GM18505 (cell line): ENCODE measurements at regions not wholly inside any gene's neighbourhood (a gene's known extent, or its start where the extent isn't known, plus 50 kb on each side); places are given as distances from the start of the nearest gene placed in this dataset.

Source experiments
- ATAC-seq: cut with Tn5 transposase; IDR thresholded peaks from one replicate; pipeline ENCODE4 v1.9.1; 2021; ENCODE audit not compliant: unreplicated experiment
- POLR2A ChIP-seq: IDR thresholded peaks from 4 replicates; pipeline ENCODE4 v1.6.1; 2011; ENCODE audit warnings: borderline replicate concordance; ENCODE audit not compliant: insufficient read depth, insufficient read length; ENCODE audit errors: extremely low read depth

DNA sequence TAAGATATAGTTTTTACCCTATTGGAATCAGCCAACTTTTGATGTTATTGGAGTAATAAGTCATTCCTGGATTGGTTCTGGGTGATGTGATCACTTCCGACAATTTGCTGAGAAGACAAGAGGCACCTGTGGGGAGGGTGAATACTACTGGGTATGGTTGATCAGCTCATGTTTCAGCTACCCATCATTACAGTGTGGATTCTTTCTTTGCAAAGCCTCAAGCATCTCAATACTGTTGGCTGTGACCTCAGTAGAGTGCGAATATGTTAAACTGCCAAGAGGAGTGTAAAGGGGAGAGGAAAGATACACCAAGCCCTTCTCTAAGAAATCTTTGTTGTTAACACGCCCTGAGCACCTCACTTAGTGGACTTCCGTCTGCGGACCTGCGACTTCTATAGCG lies 317.7 kb downstream of the TDRD15 start:
- TF ChIP-seq POLR2A = no peak
- ATAC-seq = no peak

DNA sequence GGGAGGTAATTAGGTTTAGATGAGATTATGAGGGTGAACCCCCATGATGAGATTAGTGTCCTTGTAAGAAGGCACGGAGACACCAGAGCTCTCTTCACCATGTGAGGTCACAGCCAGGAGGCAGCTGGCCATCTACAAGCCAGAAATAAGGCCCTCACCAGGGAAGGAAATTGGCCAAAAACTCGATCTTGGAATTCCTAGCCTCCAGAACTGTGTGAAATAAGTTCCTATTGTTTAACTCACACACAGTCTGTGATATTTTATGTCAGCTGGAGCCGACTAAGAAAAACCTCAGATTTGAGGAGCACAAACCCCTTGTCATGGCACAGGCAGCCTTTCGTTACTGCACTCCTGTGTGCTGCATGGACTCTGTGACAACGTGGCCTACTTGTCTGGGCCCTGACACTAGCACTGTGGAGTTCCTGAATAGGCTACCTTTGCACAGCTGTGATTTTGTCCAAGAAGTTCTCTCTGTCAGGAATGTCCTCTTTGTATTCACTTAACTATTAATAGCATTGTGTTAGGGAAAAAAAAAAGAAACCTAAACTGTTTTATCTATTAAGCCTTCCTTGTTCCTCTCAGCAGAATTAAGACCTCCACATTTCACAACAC lies 319.8 kb downstream of the TDRD15 start:
- ATAC-seq = no peak
- no peak for TF ChIP-seq POLR2A

- no peak for TF ChIP-seq POLR2A
- ATAC-seq = no peak
These were observed 326.1 kb downstream of the TDRD15 start for GRCh38 chr2:21449881-21450280.

DNA sequence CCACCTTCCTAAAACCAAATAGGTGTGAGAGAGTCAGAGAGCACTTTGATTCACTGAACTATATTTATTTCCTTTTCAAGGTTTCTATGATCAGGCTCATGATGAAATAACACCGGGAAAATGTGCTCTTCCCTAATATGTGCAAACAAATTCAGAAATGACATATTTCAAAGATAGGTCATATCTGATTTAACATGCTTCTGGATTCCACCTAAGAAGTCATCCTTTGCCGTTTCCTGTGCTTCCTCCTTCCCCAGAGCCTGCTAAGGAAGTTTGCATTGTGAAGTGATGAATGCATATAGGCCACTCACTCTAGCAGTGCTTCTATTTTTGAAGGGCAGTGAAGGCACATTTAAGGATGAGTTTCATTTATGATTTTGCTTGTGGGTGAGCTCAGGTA lies 327.6 kb downstream of the TDRD15 start:
- TF ChIP-seq POLR2A = no peak

GRCh38 chr2:21452263-21452662 lies 328.5 kb downstream of the TDRD15 start:
- no peak for TF ChIP-seq POLR2A
- no peak for ATAC-seq

More for the DNA sequence above, 327.6 kb downstream of the TDRD15 start:
- ATAC-seq = no peak

DNA sequence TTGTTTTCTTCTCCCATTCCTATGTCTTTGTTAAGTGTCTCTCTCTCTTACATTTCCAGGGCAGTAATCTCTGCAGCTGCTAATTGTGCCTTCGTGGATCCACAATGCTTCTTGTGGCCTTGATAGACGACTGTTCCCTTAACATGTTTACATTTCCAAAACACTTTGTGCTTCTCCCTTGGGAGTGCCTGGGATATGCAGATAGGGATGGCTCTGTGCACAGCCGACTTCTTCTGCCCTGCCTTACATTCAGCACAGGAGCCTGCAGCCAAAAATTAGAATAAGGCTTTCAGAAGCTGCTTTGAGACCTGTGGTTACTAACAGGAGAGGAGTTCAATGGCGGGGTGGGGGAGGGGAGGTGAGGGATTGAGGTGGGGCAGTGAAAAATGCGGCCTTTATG lies 328.9 kb downstream of the TDRD15 start:
- no peak for TF ChIP-seq POLR2A
- no peak for ATAC-seq

GRCh38 chr2:21453723-21454450 lies 330.1 kb downstream of the TDRD15 start:
- no peak for TF ChIP-seq POLR2A
- ATAC-seq = no peak

DNA sequence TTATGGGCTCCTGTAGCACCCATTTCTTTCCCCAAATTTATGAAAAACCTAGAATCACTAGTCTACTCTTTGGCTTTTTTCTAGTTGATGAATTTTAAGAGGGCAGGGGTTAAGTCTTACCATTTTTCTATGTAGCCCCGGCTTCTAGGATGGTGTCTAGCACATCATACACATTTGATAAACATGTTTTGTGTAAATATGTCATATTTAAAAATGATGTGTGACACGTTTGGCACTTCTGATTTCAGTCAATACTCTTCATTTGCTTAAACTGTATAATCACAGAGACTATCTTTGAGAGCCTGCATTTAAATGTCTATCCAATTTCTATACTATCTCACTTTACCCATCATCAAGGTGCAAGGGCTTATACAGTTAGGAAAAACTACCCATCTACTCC lies 331.1 kb downstream of the TDRD15 start:
- no peak for ATAC-seq
- no peak for TF ChIP-seq POLR2A

- no peak for TF ChIP-seq POLR2A
- no peak for ATAC-seq
These were observed 338.0 kb downstream of the TDRD15 start for GRCh38 chr2:21461754-21462240.

DNA sequence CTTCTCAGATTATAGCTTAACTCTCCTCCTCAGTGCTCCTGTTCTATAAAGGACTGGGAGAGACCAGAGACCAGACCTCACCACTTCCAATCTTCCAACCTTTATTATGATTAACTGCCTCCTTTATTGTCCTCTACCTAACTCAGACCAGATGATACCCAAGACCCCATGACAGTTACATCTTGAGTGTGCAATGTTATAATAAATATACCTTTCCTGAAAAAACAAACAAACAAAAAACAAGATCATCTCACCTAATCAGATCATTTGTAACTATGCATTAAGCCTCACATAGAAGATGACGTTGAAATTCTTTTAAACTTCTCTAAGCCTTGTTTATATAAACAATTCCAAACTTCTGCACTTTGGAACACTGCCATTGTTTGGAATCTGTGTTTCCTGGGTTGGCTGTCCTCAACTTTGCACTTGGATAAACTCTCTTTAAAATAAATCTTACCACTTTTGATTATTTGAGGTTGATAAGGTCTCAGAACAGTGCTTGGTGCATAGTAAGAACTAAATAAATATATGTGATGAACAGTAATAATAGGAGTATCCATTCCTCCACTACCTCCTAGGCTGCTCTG lies 342.7 kb downstream of the TDRD15 start:
- ATAC-seq = no peak
- TF ChIP-seq POLR2A = no peak

DNA sequence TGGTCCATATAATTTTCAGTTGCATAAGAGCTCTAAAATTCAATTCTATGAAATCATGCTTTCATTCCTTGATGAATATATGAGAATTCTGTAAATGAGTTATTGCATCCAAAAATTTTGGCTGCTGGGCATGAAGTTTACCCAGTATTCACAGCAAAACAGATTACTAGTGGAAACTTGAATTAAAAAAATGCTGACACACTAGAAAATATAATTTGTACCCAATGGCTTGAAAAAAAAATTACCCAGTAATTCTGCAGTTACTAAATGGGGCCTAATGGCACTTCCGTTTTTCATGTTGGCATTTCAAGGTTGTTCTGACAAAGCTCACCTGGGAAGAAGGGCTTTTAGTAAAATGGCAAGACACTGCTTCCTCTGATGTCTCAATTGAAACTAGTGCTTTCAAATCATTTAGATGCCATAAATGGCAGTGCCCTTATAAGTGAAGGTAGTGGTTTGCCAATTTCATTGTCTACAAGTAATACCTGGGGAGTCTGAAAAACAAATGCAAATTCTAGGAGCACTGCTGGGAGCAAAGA lies 343.6 kb downstream of the TDRD15 start:
- no peak for ATAC-seq
- no peak for TF ChIP-seq POLR2A

DNA sequence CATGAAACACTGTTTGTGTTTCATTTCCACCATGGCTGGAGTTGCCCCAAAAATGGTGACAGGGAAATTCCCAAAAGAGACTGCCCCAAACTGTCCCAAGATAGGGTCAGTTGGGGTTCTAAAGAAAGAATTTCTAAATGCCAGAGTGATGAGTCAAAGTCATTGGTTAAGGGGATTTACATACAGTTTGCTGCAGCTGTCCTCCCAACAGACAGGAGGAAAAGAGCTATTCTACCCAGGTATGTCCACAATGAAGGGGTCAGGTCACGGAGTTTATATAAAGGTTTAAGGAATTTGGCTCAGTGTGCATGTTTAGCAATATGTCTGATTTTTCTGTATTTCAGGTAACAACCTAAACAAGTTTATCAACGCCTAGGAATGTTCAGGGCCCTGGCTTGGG lies 344.1 kb downstream of the TDRD15 start:
- ATAC-seq = no peak

DNA sequence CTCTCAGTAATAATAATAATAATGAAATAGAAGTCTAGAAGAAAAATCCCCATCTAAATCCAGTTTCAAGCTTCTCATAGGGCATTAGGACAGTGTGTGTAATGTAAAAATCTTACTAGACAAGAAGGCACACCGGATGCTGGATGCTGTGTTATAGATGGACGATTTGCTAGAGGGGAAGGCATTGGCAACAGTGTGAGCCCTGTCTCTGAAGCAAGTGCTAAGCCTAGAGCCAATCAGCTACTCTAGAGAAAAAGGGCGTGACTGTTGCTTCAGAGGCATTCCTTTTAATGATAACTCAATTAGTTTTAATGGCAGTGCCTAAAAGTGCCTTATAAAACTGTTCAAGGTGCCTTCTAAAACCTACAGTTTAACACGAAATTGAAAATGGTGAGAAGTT lies 344.9 kb downstream of the TDRD15 start:
- TF ChIP-seq POLR2A = no peak
- no peak for ATAC-seq

More for the DNA sequence above, 344.1 kb downstream of the TDRD15 start:
- TF ChIP-seq POLR2A = no peak

- ATAC-seq = no peak
These were observed 345.4 kb downstream of the TDRD15 start for GRCh38 chr2:21469158-21469557.

DNA sequence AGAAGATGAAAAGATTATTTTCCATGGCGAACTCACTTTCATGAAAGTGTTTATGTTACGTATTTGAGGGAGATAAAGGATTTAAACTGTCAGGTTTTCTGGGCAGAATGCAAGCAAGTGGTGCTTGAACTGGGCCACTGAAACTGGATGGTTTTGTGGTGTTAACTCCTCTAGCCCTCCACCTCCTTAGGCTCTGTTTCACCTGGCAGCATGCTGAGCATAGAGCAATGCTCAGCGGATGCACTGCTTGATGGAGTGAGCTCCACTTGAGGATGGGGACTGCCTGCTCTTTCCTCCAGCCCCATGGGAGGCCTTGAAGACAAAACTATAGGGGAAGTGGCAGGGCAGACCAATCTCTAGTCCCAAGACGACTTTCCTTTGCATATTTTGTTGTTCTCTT lies 345.8 kb downstream of the TDRD15 start:
- no peak for TF ChIP-seq POLR2A
- no peak for ATAC-seq

More at GRCh38 chr2:21469158-21469557, 345.4 kb downstream of the TDRD15 start:
- no peak for TF ChIP-seq POLR2A

GRCh38 chr2:21480162-21480561 lies 356.4 kb downstream of the TDRD15 start:
- TF ChIP-seq POLR2A = no peak
- no peak for ATAC-seq
